ENCODE measurements at regions not wholly inside any gene's neighbourhood (a gene's known extent, or its start where the extent isn't known, plus 50 kb on each side); places are given as distances from the start of the nearest gene placed in this dataset.

GRCh38 chr10:56585447-56586171 is 224.6 kb upstream of the ZWINT start:
- no peaks in the 10 kb centered on the region for H3K9me3 ChIP-seq (ENCODE audit: control insufficient read depth in 2 of 3, insufficient read depth in 1 of 3, low read length in 3 of 3)
- intact Hi-C loops (cut with DNase I) = no loop called here
- no peak for FAIRE-seq

GRCh38 chr10:56583316-56583715 is 222.3 kb upstream of the ZWINT start:
- Histone ChIP-seq H3K4me3 (ENCODE audit: low read length in 3 of 3) (no peak overlapping the region), H3K4me1 (ENCODE audit: control insufficient read depth in 2 of 3, insufficient read depth in 2 of 3, low read depth in 1 of 3, low read length in 3 of 3) (no peaks in the 10 kb centered on the region), H3K36me3 (ENCODE audit: control insufficient read depth in 2 of 3, insufficient read depth in 3 of 3, low read length in 3 of 3) (no peaks in the 10 kb centered on the region), H3K27me3 (ENCODE audit: control insufficient read depth, insufficient read depth, low read length) (no peaks in the 10 kb centered on the region), H3K27ac (ENCODE audit: low read depth in 2 of 2, low read length in 2 of 2) (no peak overlapping the region), H3K9me3 (ENCODE audit: control insufficient read depth in 2 of 3, insufficient read depth in 1 of 3, low read length in 3 of 3) (no peaks in the 10 kb centered on the region), H3K9ac (ENCODE audit: low read length in 3 of 3) (no peak overlapping the region)
- TF ChIP-seq CTCF (IDR thresholded peaks at IDR 0.05; ENCODE audit: borderline replicate concordance, extremely low read depth, insufficient read depth) = no peak
- DNase-seq = no peak
- intact Hi-C loops (cut with DNase I) = no loop called here
- FAIRE-seq = no peak

More at GRCh38 chr10:56585447-56586171, 224.6 kb upstream of the ZWINT start:
- H3K27me3 ChIP-seq (ENCODE audit: control insufficient read depth, insufficient read depth, low read length) = no peaks in the 10 kb centered on the region
- no peaks in the 10 kb centered on the region for H3K4me1 ChIP-seq (ENCODE audit: control insufficient read depth in 2 of 3, insufficient read depth in 2 of 3, low read depth in 1 of 3, low read length in 3 of 3)
- peak in 1 of 5 donors; percentile 20 for DNase-seq
- no peak overlapping the region for H3K4me3 ChIP-seq (ENCODE audit: low read length in 3 of 3)
- no peaks in the 10 kb centered on the region for H3K36me3 ChIP-seq (ENCODE audit: control insufficient read depth in 2 of 3, insufficient read depth in 3 of 3, low read length in 3 of 3)
- TF ChIP-seq CTCF (IDR thresholded peaks at IDR 0.05; ENCODE audit: borderline replicate concordance, extremely low read depth, insufficient read depth) = no peak
- H3K27ac ChIP-seq (ENCODE audit: low read depth in 2 of 2, low read length in 2 of 2) = no peak overlapping the region
- no peak overlapping the region for H3K9ac ChIP-seq (ENCODE audit: low read length in 3 of 3)

GRCh38 chr10:56567580-56567979 is 206.5 kb upstream of the ZWINT start:
- Histone ChIP-seq H3K9ac (ENCODE audit: low read length in 3 of 3) (no peak overlapping the region), H3K36me3 (ENCODE audit: control insufficient read depth in 2 of 3, insufficient read depth in 3 of 3, low read length in 3 of 3) (no peaks in the 10 kb centered on the region), H3K27ac (ENCODE audit: low read depth in 2 of 2, low read length in 2 of 2) (no peak overlapping the region), H3K4me1 (ENCODE audit: control insufficient read depth in 2 of 3, insufficient read depth in 2 of 3, low read depth in 1 of 3, low read length in 3 of 3) (no peaks in the 10 kb centered on the region), H3K9me3 (ENCODE audit: control insufficient read depth in 2 of 3, insufficient read depth in 1 of 3, low read length in 3 of 3) (no peaks in the 10 kb centered on the region), H3K27me3 (ENCODE audit: control insufficient read depth, insufficient read depth, low read length) (no peaks in the 10 kb centered on the region), H3K4me3 (ENCODE audit: low read length in 3 of 3) (no peak overlapping the region)
- no peak for TF ChIP-seq CTCF (IDR thresholded peaks at IDR 0.05; ENCODE audit: borderline replicate concordance, extremely low read depth, insufficient read depth)
- intact Hi-C loops (cut with DNase I) = no loop called here
- DNase-seq (no peak), FAIRE-seq (no peak)

DNA sequence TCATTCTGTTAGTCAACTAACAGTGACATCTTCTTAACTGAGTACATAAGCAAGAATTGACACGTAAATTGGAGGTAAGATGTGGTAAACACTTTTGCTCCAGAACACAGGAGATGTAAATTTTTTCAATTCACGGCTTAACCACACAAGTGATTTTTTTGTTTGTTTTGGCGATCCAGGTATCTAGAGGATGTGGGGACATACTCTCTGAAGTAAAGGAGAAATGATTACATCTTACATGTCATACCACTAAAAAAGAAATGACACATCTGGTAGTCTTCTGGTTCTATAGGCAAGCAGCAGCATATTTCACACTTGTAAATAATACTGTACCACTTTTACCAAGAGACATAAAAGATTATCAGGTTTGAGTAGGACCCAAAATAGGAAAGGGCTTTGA is 200.3 kb upstream of the ZWINT start:
- intact Hi-C loops (cut with DNase I) = no loop called here
- FAIRE-seq (no peak), DNase-seq (no peak)
- no peak overlapping the region for H3K27ac ChIP-seq (ENCODE audit: low read depth in 2 of 2, low read length in 2 of 2)
- no peaks in the 10 kb centered on the region for H3K4me1 ChIP-seq (ENCODE audit: control insufficient read depth in 2 of 3, insufficient read depth in 2 of 3, low read depth in 1 of 3, low read length in 3 of 3)
- H3K4me3 ChIP-seq (ENCODE audit: low read length in 3 of 3) = no peak overlapping the region
- H3K9me3 ChIP-seq (ENCODE audit: control insufficient read depth in 2 of 3, insufficient read depth in 1 of 3, low read length in 3 of 3) = no peaks in the 10 kb centered on the region
- H3K27me3 ChIP-seq (ENCODE audit: control insufficient read depth, insufficient read depth, low read length) = no peaks in the 10 kb centered on the region
- H3K36me3 ChIP-seq (ENCODE audit: control insufficient read depth in 2 of 3, insufficient read depth in 3 of 3, low read length in 3 of 3) = no peaks in the 10 kb centered on the region
- no peak for TF ChIP-seq CTCF (IDR thresholded peaks at IDR 0.05; ENCODE audit: borderline replicate concordance, extremely low read depth, insufficient read depth)
- H3K9ac ChIP-seq (ENCODE audit: low read length in 3 of 3) = no peak overlapping the region

Data from kidney (tissue), 13 donors.